AG09309 (cell line): ENCODE measurements at regions not wholly inside any gene's neighbourhood (a gene's known extent, or its start where the extent isn't known, plus 50 kb on each side); places are given as distances from the start of the nearest gene placed in this dataset.

Source experiments
- DNase-seq: peaks from one replicate; pipeline ENCODE4 v3.0.0-alpha.2; 2010; ENCODE audit warnings: low read depth
- H3K4me3 ChIP-seq: 2 replicates; pipeline ENCODE4 v1.5.1; 2011; ENCODE audit warnings: mild to moderate bottlenecking, low read depth, low read length, moderate library complexity; ENCODE audit not compliant: control insufficient read depth
- CTCF ChIP-seq: IDR thresholded peaks from 2 replicates; pipeline ENCODE4 v1.5.1; 2011; ENCODE audit warnings: mild to moderate bottlenecking, low read depth, low read length, inconsistent platforms; ENCODE audit not compliant: insufficient read depth, control insufficient read depth; ENCODE audit errors: missing control alignments

DNA sequence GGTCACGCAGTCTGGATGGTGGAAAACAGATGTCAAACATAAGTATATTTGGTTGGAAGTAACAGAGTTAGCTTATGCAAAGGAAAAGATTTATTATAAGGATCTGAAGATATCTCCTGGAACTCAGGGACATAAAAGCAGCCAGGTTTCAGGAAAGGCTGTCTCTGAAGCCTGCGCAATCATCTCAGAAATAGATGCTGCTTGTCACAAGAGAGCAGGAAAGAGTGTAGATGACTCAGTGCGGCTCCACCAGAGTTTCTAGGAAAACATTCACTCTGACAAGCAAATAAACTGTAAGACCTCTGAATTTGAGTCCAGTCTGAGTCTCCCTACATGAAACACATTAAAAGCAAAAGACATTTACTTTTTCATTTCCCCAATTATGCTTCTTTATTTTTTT, 220.4 kb upstream of the HTR2A start:
- no peak for TF ChIP-seq CTCF
- peak; percentile 32 for DNase-seq
- no peak overlapping the region for H3K4me3 ChIP-seq

GRCh38 chr13:47114030-47114429, 217.2 kb upstream of the HTR2A start:
- no peak for TF ChIP-seq CTCF
- DNase-seq: peak; percentile 56
- no peak overlapping the region for H3K4me3 ChIP-seq

GRCh38 chr13:47112903-47113299, 216.0 kb upstream of the HTR2A start:
- no peak overlapping the region for H3K4me3 ChIP-seq
- no peak for TF ChIP-seq CTCF
- no peak for DNase-seq

- no peak for DNase-seq
- H3K4me3 ChIP-seq: no peak overlapping the region
- TF ChIP-seq CTCF: no peak
Measured at GRCh38 chr13:47112205-47112902, 215.5 kb upstream of the HTR2A start.

GRCh38 chr13:47111499-47111898, 214.6 kb upstream of the HTR2A start:
- no peak for TF ChIP-seq CTCF
- no peak for DNase-seq
- no peak overlapping the region for H3K4me3 ChIP-seq

DNA sequence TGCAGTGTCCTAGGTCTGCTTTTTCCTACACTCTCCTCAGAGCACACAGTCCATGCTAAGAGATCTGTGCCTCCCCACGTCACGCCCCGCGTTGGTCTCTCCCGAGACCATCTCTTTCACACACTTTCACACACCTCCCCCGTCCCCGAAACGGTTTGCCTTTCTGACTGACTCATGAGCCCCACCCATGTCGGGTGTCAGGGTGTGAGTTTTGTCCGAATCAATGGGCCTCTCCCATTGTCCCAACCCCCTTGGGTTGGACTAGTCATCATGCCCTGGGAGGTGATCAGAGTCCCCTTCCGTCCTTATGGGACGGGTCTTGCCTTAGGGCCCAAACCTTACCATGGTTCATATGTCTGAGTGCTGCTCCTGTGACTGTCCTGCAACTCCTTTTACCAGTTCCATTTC, 214.0 kb upstream of the HTR2A start:
- no peak for DNase-seq
- TF ChIP-seq CTCF: no peak
- no peak overlapping the region for H3K4me3 ChIP-seq
